Adrenal gland (tissue), 5 donors: ENCODE measurements at regions not wholly inside any gene's neighbourhood (a gene's known extent, or its start where the extent isn't known, plus 50 kb on each side); places are given as distances from the start of the nearest gene placed in this dataset.

ENCODE experiments used
- CTCF ChIP-seq, 6 experiments: fragments of 450-650 bp in 4 of 6; fragments of 200-600 bp in 2 of 6; sonication (generic) in 1 of 6; IDR thresholded peaks; 1 replicate in 5 of 6; 2 replicates in 1 of 6; pipeline versions ENCODE4 v1.5.1 to v1.8.0; 2016 to 2021; ENCODE audit warnings: antibody characterized with exemption in 6 of 6, mild to moderate bottlenecking in 2 of 6, moderate library complexity in 1 of 6
- POLR2A ChIP-seq, 2 donors: fragments of 450-650 bp; IDR thresholded peaks; one replicate each; pipeline ENCODE4 v1.6.1; 2017; ENCODE audit warnings: antibody characterized with exemption in 2 of 2, mild to moderate bottlenecking in 2 of 2, moderate library complexity in 1 of 2
- donor health status: DM: no; HTN: no; CAD: no.

- TF ChIP-seq POLR2A (IDR thresholded peaks at IDR 0.05) (no peak), CTCF (IDR thresholded peaks at IDR 0.05) (no peak)
Observed at GRCh38 chr12:104863296-104863948, 94.7 kb downstream of the SLC41A2 start.
